ENCODE measurements at regions not wholly inside any gene's neighbourhood (a gene's known extent, or its start where the extent isn't known, plus 50 kb on each side); places are given as distances from the start of the nearest gene placed in this dataset.

DNA sequence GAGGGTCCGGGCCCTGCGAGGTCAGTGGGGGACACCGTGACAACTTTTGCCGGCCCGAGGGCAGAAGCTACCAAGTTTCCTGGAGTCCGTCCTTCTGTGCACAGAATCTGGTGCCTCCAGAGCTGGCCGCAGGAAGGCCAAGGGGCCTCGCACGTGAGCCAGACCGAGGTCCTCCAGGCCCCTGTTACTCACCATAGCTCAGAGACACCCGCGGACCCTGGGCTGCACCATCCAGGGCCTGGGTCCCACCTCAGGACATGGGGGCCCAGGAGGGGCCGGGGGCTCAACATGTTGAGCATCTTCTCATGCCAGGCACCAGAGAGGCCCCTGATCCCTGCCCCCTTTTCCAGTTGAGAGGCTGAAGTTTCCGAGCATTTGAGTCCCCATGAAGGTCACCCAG, 87.9 kb downstream of the HMX1 start:
- no peaks in the 10 kb centered on the region for H3K36me3 Mint-ChIP-seq (ENCODE audit: low read depth, unreplicated experiment)
- TF ChIP-seq, protein P1, sequence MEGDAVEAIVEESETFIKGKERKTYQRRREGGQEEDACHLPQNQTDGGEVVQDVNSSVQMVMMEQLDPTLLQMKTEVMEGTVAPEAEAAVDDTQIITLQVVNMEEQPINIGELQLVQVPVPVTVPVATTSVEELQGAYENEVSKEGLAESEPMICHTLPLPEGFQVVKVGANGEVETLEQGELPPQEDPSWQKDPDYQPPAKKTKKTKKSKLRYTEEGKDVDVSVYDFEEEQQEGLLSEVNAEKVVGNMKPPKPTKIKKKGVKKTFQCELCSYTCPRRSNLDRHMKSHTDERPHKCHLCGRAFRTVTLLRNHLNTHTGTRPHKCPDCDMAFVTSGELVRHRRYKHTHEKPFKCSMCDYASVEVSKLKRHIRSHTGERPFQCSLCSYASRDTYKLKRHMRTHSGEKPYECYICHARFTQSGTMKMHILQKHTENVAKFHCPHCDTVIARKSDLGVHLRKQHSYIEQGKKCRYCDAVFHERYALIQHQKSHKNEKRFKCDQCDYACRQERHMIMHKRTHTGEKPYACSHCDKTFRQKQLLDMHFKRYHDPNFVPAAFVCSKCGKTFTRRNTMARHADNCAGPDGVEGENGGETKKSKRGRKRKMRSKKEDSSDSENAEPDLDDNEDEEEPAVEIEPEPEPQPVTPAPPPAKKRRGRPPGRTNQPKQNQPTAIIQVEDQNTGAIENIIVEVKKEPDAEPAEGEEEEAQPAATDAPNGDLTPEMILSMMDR (IDR thresholded peaks at IDR 0.05; ENCODE audit: unreplicated experiment) = no peak
- no peaks in the 10 kb centered on the region for H3K4me1 Mint-ChIP-seq (ENCODE audit: unreplicated experiment)
- peaks cover 7% of the 10 kb centered on the region for H3K27me3 Mint-ChIP-seq (ENCODE audit: unreplicated experiment)
- H3K9me3 Mint-ChIP-seq (ENCODE audit: unreplicated experiment) = no peaks in the 10 kb centered on the region
- H3K4me3 Mint-ChIP-seq (ENCODE audit: unreplicated experiment) = no peak overlapping the region
- no peak overlapping the region for H3K27ac Mint-ChIP-seq (ENCODE audit: unreplicated experiment)
- DNase-seq (ENCODE audit: low spot score) = no peak

DNA sequence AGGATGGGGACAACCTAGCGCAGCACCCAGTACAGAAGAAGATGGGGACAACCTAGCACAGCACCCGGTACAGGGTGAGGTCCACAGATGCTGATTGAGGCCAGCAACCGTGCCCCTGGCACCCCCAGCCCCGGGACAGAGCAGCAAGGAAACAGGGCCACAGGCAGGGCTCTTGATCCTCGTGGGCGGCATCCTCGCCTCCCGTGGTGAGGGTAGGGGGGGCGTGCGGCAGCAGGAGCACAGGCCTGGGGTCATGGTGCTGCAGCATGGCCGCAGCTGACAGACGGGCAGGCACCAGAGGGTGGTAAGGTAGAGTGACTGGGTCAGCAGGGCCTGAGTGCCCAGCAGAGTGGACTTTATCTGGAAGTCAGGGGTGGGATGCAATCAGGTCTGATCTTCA, 89.5 kb downstream of the HMX1 start:
- Mint-ChIP-seq H3K27me3 (ENCODE audit: unreplicated experiment) (peaks cover 4% of the 10 kb centered on the region), H3K4me3 (ENCODE audit: unreplicated experiment) (no peak overlapping the region), H3K27ac (ENCODE audit: unreplicated experiment) (no peak overlapping the region), H3K4me1 (ENCODE audit: unreplicated experiment) (no peaks in the 10 kb centered on the region), H3K9me3 (ENCODE audit: unreplicated experiment) (no peaks in the 10 kb centered on the region), H3K36me3 (ENCODE audit: low read depth, unreplicated experiment) (no peaks in the 10 kb centered on the region)
- TF ChIP-seq, protein P1 (IDR thresholded peaks at IDR 0.05; ENCODE audit: unreplicated experiment) = no peak
- no peak for DNase-seq (ENCODE audit: low spot score)

DNA sequence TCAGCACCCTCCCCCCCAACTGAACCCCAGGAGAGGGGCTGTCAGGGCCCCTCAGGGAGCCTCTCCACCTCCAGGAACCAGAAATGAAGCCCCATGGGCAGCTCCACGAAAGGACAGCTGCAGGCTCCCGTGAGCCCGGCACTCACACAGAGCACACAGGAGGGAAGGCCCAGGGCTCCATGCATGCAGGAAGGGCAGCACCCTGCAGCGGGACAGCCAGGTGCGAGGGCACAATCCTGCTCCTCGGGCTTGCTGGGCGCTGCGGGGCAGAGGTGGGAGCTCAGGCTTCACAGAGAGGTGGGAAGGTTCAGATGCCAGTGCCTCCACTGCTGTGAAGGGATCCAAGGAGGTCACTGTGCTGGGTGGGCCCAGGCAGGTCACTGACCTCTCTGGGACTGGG, 90.0 kb downstream of the HMX1 start:
- H3K27ac Mint-ChIP-seq (ENCODE audit: unreplicated experiment) = no peak overlapping the region
- DNase-seq (ENCODE audit: low spot score) = no peak
- no peaks in the 10 kb centered on the region for H3K36me3 Mint-ChIP-seq (ENCODE audit: low read depth, unreplicated experiment)
- H3K9me3 Mint-ChIP-seq (ENCODE audit: unreplicated experiment) = no peaks in the 10 kb centered on the region
- H3K4me3 Mint-ChIP-seq (ENCODE audit: unreplicated experiment) = no peak overlapping the region
- H3K4me1 Mint-ChIP-seq (ENCODE audit: unreplicated experiment) = no peaks in the 10 kb centered on the region
- TF ChIP-seq, protein P1 (IDR thresholded peaks at IDR 0.05; ENCODE audit: unreplicated experiment) = no peak
- peaks cover 4% of the 10 kb centered on the region for H3K27me3 Mint-ChIP-seq (ENCODE audit: unreplicated experiment)

DNA sequence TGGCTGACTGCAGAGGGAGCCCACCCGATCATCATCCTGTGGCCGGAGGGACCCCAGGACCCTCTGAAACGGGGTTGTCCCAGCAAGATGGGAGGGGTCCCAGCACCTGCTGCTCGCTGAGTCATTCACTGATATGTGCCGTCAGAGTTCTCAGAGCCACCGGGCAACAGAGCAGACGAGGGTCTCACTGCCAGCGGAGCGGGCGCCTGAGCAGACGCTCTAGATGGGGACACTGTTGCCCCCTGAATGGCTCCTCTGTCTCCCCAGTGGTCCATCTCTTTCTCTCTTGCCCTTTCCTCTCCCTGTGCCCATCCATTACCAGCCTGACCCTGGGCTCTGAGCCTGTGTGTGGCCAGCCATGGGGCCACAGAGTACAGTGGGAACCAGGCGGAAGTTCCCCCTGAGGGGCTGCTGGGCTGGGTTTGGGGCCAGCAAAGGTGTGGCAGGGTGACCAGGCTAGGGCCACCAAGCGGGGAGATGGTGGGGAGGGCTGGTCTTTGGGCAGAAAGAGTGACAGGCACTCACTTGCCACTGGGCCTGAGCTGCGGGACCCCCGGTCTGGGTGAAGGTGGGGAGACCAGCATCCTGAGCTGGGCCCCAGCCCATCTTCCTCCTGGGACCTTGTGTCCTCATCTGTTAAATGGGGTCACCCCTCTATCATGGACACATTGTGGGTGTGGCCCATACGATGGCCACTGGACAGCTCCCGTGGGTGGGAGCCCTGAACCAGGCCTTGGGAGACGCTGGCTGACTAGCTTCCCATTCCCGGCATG, 90.9 kb downstream of the HMX1 start:
- Mint-ChIP-seq H3K27ac (ENCODE audit: unreplicated experiment) (no peak overlapping the region), H3K36me3 (ENCODE audit: low read depth, unreplicated experiment) (no peaks in the 10 kb centered on the region), H3K9me3 (ENCODE audit: unreplicated experiment) (no peaks in the 10 kb centered on the region), H3K4me3 (ENCODE audit: unreplicated experiment) (no peak overlapping the region), H3K4me1 (ENCODE audit: unreplicated experiment) (no peaks in the 10 kb centered on the region), H3K27me3 (ENCODE audit: unreplicated experiment) (peaks cover 6% of the 10 kb centered on the region)
- no peak for DNase-seq (ENCODE audit: low spot score)
- TF ChIP-seq, protein P1 (IDR thresholded peaks at IDR 0.05; ENCODE audit: unreplicated experiment) = no peak

DNA sequence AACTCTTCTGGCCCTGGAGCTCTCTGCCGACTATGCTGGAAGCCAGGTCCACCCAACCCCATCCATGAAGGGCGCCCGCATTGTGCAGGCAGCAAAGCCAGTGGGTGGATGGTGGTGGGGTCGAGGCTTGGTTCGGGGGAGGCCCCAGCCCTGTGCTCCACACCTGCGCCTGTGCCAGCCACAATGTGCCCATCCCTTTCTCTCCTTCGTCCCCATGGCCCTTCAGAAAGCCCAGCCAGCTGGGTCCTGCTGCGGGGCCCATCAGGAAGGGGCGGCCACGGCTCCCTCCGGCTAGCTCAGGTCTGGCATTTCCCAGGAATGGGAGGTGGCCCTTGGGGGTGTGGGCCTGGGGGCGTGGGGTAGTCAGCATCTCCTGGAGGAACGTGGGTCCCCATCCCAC, 91.6 kb downstream of the HMX1 start:
- no peak for DNase-seq (ENCODE audit: low spot score)
- Mint-ChIP-seq H3K36me3 (ENCODE audit: low read depth, unreplicated experiment) (no peaks in the 10 kb centered on the region), H3K9me3 (ENCODE audit: unreplicated experiment) (no peaks in the 10 kb centered on the region), H3K27ac (ENCODE audit: unreplicated experiment) (no peak overlapping the region), H3K4me1 (ENCODE audit: unreplicated experiment) (no peaks in the 10 kb centered on the region), H3K4me3 (ENCODE audit: unreplicated experiment) (no peak overlapping the region), H3K27me3 (ENCODE audit: unreplicated experiment) (peaks cover 6% of the 10 kb centered on the region)
- TF ChIP-seq, protein P1 (IDR thresholded peaks at IDR 0.05; ENCODE audit: unreplicated experiment) = no peak

All from endothelial cell (in vitro differentiated cells).